Neural progenitor cell (in vitro differentiated cells): ENCODE measurements at regions not wholly inside any gene's neighbourhood (a gene's known extent, or its start where the extent isn't known, plus 50 kb on each side); places are given as distances from the start of the nearest gene placed in this dataset.
A peak's percentile ranks its signal among the peaks of the same experiment; 100 is the strongest.

Source experiments
- CTCF ChIP-seq: fragments of 200-600 bp; sonication (generic); IDR thresholded peaks from 2 replicates; pipeline ENCODE4 v1.5.1; 2017; ENCODE audit warnings: antibody characterized with exemption, mild to moderate bottlenecking
- EZH2 ChIP-seq: fragments of 200-600 bp; sonication (generic); IDR thresholded peaks from 2 replicates; pipeline ENCODE4 v1.6.1; 2017; ENCODE audit warnings: antibody characterized with exemption, mild to moderate bottlenecking, moderate library complexity
- EZH2phosphoT487 ChIP-seq: fragments of 200-600 bp; sonication (generic); IDR thresholded peaks from 2 replicates; pipeline ENCODE4 v1.6.1; 2017; ENCODE audit warnings: antibody characterized with exemption

GRCh38 chr2:115910270-115910669 lies 1467.8 kb downstream of the DPP10 start:
- TF ChIP-seq CTCF (peak; percentile 62), EZH2 (no peak), EZH2phosphoT487 (no peak)
